DND-41 (cell line): ENCODE measurements at regions not wholly inside any gene's neighbourhood (a gene's known extent, or its start where the extent isn't known, plus 50 kb on each side); places are given as distances from the start of the nearest gene placed in this dataset.

Source experiments
- ATAC-seq: fragments of 200-7000 bp; cut with Tn5 transposase; 3 replicates; pipeline ENCODE4 v1.9.1; 2021; ENCODE audit warnings: low read depth; ENCODE audit not compliant: insufficient read depth
- DNase-seq: peaks from one replicate; pipeline ENCODE4 v3.0.0-alpha.2; 2020
- H2AFZ ChIP-seq: 2 replicates; pipeline ENCODE4 v1.6.0; 2012; ENCODE audit warnings: low read depth, low read length
- H3K27ac ChIP-seq: 2 replicates; pipeline ENCODE4 v1.5.1; 2012; ENCODE audit warnings: low read length, inconsistent platforms
- H3K27me3 ChIP-seq: fragments of 200-600 bp; sonication (generic); 2 replicates; pipeline ENCODE4 v1.6.0; 2012; ENCODE audit warnings: low read length, mild to moderate bottlenecking, inconsistent platforms; ENCODE audit not compliant: insufficient read depth, poor library complexity
- H3K36me3 ChIP-seq: 2 replicates; pipeline ENCODE4 v1.5.1; 2012; ENCODE audit warnings: low read length, inconsistent platforms; ENCODE audit not compliant: insufficient read depth
- H3K4me1 ChIP-seq: 2 replicates; pipeline ENCODE4 v1.5.1; 2012; ENCODE audit warnings: mild to moderate bottlenecking, low read length; ENCODE audit not compliant: insufficient read depth
- H3K4me2 ChIP-seq: 2 replicates; pipeline ENCODE4 v1.6.0; 2012; ENCODE audit warnings: mild to moderate bottlenecking, moderate library complexity, low read length, inconsistent platforms; ENCODE audit not compliant: insufficient read depth
- H3K4me3 ChIP-seq, 2 experiments: fragments of 200-600 bp in 1 of 2; shearing (Covaris generic) in 1 of 2; 2 replicates each; pipeline ENCODE4 v1.5.1; 2012 to 2016; ENCODE audit warnings: inconsistent platforms in 2 of 2, low read length in 2 of 2, mild to moderate bottlenecking in 2 of 2, low read depth in 1 of 2, moderate library complexity in 1 of 2
- H3K79me2 ChIP-seq: 2 replicates; pipeline ENCODE4 v1.6.0; 2012; ENCODE audit warnings: low read length, inconsistent platforms; ENCODE audit not compliant: insufficient read depth
- H3K9ac ChIP-seq: 2 replicates; pipeline ENCODE4 v1.6.0; 2012; ENCODE audit warnings: low read depth, mild to moderate bottlenecking, inconsistent platforms, low read length, moderate library complexity
- H3K9me3 ChIP-seq: 2 replicates; pipeline ENCODE4 v1.5.1; 2012; ENCODE audit warnings: low read length, moderate library complexity, mild to moderate bottlenecking, inconsistent platforms; ENCODE audit not compliant: insufficient read depth, severe bottlenecking
- H4K20me1 ChIP-seq: 2 replicates; pipeline ENCODE4 v1.6.0; 2012; ENCODE audit warnings: low read length; ENCODE audit not compliant: insufficient read depth
- EZH2 ChIP-seq: IDR thresholded peaks from 3 replicates; pipeline ENCODE4 v1.6.1; 2012; ENCODE audit warnings: borderline replicate concordance, low read depth, mild to moderate bottlenecking, moderate library complexity, low read length, inconsistent platforms; ENCODE audit not compliant: severe bottlenecking
- TF ChIP-seq, protein P1 (sequence below): IDR thresholded peaks from 2 replicates; pipeline ENCODE4 v1.5.1; 2012; ENCODE audit warnings: borderline replicate concordance, low read length, moderate library complexity, mild to moderate bottlenecking; ENCODE audit not compliant: poor library complexity, severe bottlenecking; ENCODE audit errors: extremely low read depth

GRCh38 chr18:61164321-61164720 lies 168.9 kb upstream of the CDH20 start:
- no peaks in the 10 kb centered on the region for H4K20me1 ChIP-seq
- no peak for ATAC-seq

GRCh38 chr18:61167902-61168301 lies 165.3 kb upstream of the CDH20 start:
- H3K9me3 ChIP-seq: no peaks in the 10 kb centered on the region
- TF ChIP-seq, protein P1, sequence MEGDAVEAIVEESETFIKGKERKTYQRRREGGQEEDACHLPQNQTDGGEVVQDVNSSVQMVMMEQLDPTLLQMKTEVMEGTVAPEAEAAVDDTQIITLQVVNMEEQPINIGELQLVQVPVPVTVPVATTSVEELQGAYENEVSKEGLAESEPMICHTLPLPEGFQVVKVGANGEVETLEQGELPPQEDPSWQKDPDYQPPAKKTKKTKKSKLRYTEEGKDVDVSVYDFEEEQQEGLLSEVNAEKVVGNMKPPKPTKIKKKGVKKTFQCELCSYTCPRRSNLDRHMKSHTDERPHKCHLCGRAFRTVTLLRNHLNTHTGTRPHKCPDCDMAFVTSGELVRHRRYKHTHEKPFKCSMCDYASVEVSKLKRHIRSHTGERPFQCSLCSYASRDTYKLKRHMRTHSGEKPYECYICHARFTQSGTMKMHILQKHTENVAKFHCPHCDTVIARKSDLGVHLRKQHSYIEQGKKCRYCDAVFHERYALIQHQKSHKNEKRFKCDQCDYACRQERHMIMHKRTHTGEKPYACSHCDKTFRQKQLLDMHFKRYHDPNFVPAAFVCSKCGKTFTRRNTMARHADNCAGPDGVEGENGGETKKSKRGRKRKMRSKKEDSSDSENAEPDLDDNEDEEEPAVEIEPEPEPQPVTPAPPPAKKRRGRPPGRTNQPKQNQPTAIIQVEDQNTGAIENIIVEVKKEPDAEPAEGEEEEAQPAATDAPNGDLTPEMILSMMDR: no peak
- no peak for TF ChIP-seq EZH2
- no peak overlapping the region for H2AFZ ChIP-seq
- no peak overlapping the region for H3K9ac ChIP-seq
- H3K79me2 ChIP-seq: no peaks in the 10 kb centered on the region
- DNase-seq: no peak
- no peak overlapping the region for H3K27ac ChIP-seq
- no peaks in the 10 kb centered on the region for H3K36me3 ChIP-seq
- no peak overlapping the region for H3K4me3 ChIP-seq
- H3K4me2 ChIP-seq: no peak overlapping the region
- no peaks in the 10 kb centered on the region for H4K20me1 ChIP-seq
- H3K4me1 ChIP-seq: no peaks in the 10 kb centered on the region
- H3K27me3 ChIP-seq: no peaks in the 10 kb centered on the region
- no peak for ATAC-seq

More at GRCh38 chr18:61164321-61164720, 168.9 kb upstream of the CDH20 start:
- H3K79me2 ChIP-seq: no peaks in the 10 kb centered on the region
- TF ChIP-seq, protein P1: no peak
- TF ChIP-seq EZH2: no peak
- no peaks in the 10 kb centered on the region for H3K27me3 ChIP-seq
- no peak overlapping the region for H2AFZ ChIP-seq
- no peak for DNase-seq
- no peak overlapping the region for H3K27ac ChIP-seq
- H3K4me1 ChIP-seq: no peaks in the 10 kb centered on the region
- no peak overlapping the region for H3K4me2 ChIP-seq
- no peak overlapping the region for H3K9ac ChIP-seq
- no peak overlapping the region for H3K4me3 ChIP-seq
- no peaks in the 10 kb centered on the region for H3K9me3 ChIP-seq
- H3K36me3 ChIP-seq: no peaks in the 10 kb centered on the region

DNA sequence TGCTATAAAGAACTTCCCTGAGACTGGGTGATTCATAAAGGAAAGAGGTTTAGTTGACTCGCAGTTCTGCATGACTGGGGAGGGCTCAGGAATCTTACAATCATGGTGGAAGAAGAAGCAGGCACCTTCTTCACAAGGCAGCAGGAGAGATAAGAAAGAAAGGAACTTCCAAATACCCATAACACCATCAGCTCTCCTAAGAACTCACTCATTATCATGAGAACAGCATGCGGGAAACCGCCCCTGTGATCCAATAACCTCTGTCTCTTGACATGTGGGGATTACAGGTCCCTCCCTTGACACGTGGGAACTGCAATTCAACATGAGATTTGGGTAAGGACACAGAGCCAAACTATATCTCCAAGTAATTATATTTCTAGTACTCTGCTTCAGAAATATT lies 163.8 kb upstream of the CDH20 start:
- no peak for TF ChIP-seq EZH2
- TF ChIP-seq, protein P1: no peak
- Histone ChIP-seq H3K4me2 (no peak overlapping the region), H3K4me1 (no peaks in the 10 kb centered on the region), H3K27ac (no peak overlapping the region), H3K9ac (no peak overlapping the region), H4K20me1 (no peaks in the 10 kb centered on the region), H3K4me3 (no peak overlapping the region), H2AFZ (no peak overlapping the region), H3K9me3 (no peaks in the 10 kb centered on the region), H3K36me3 (no peaks in the 10 kb centered on the region), H3K27me3 (no peaks in the 10 kb centered on the region), H3K79me2 (no peaks in the 10 kb centered on the region)
- no peak for ATAC-seq
- no peak for DNase-seq

DNA sequence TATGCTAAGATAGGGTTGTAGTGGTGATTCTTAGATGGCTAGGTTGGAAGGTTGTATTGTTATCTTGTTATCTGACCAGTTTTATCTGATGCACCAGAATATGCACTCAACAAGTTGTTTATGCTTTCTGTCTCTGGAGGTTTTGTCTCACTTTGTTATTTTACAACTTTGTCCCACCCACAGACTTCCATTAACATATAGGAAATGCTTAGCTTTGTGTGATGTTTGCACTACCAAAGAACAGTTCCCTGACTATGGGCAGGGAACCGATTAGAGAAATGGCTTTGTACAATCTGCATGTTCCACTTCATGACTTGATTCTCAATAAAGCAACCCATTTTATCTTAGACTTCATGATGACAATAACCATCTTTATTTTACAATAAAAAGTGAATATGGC lies 160.6 kb upstream of the CDH20 start:
- Histone ChIP-seq H3K9ac (no peak overlapping the region), H4K20me1 (no peaks in the 10 kb centered on the region), H3K4me2 (no peak overlapping the region), H3K27me3 (no peaks in the 10 kb centered on the region), H2AFZ (no peak overlapping the region), H3K4me1 (no peaks in the 10 kb centered on the region), H3K4me3 (no peak overlapping the region), H3K27ac (no peak overlapping the region), H3K9me3 (no peaks in the 10 kb centered on the region), H3K36me3 (no peaks in the 10 kb centered on the region), H3K79me2 (no peaks in the 10 kb centered on the region)
- ATAC-seq (no peak), DNase-seq (no peak)
- TF ChIP-seq EZH2: no peak
- TF ChIP-seq, protein P1: no peak
